HepG2 (cell line): ENCODE measurements at regions not wholly inside any gene's neighbourhood (a gene's known extent, or its start where the extent isn't known, plus 50 kb on each side); places are given as distances from the start of the nearest gene placed in this dataset.

Source experiments
- ARNTL ChIP-seq: sonication (generic); formaldehyde crosslinking; IDR thresholded peaks from 2 replicates; pipeline ENCODE4 v1.4.0; 2020; ENCODE audit warnings: mild to moderate bottlenecking, missing genetic modification reagents
- BHLHE40 ChIP-seq: IDR thresholded peaks from 2 replicates; pipeline ENCODE4 v1.6.1; 2011; ENCODE audit warnings: low read length, improper control_type of control experiment
- DPF2 ChIP-seq: sonication (generic); formaldehyde crosslinking; IDR thresholded peaks from 2 replicates; pipeline ENCODE4 v1.4.0; 2020; ENCODE audit warnings: mild to moderate bottlenecking, low read depth, missing genetic modification reagents, borderline replicate concordance
- FOSL1 ChIP-seq: sonication (generic); formaldehyde crosslinking; IDR thresholded peaks from 2 replicates; pipeline ENCODE4 v1.9.0; 2021; ENCODE audit warnings: missing genetic modification reagents, borderline replicate concordance
- JARID2 ChIP-seq: sonication (generic); formaldehyde crosslinking; IDR thresholded peaks from 2 replicates; pipeline ENCODE4 v1.8.1; 2023; ENCODE audit warnings: missing genetic modification reagents, inconsistent platforms; ENCODE audit not compliant: insufficient replicate concordance
- MED13 ChIP-seq: sonication (generic); formaldehyde crosslinking; IDR thresholded peaks from 2 replicates; pipeline ENCODE4 v1.5.0; 2020; ENCODE audit warnings: missing genetic modification reagents
- MYC ChIP-seq: sonication (generic); formaldehyde crosslinking; IDR thresholded peaks from 2 replicates; pipeline ENCODE4 v1.9.0; 2021; ENCODE audit warnings: missing genetic modification reagents, borderline replicate concordance
- SP2 ChIP-seq: sonication (generic); formaldehyde crosslinking; IDR thresholded peaks from 2 replicates; pipeline ENCODE4 v1.5.1; 2020; ENCODE audit warnings: mild to moderate bottlenecking, missing genetic modification reagents
- TCF7 ChIP-seq: sonication (generic); IDR thresholded peaks from 2 replicates; pipeline ENCODE4 v1.6.1; 2016; ENCODE audit warnings: antibody characterized with exemption, low read depth
- ZMYM4 ChIP-seq: sonication (generic); formaldehyde crosslinking; IDR thresholded peaks from 2 replicates; pipeline ENCODE4 v1.8.1; 2023; ENCODE audit warnings: mild to moderate bottlenecking, missing genetic modification reagents
- ZNF382 ChIP-seq: sonication (generic); formaldehyde crosslinking; IDR thresholded peaks from 2 replicates; pipeline ENCODE4 v1.5.0; 2020; ENCODE audit warnings: missing genetic modification reagents, mild to moderate bottlenecking, borderline replicate concordance
- ZNF510 ChIP-seq: sonication (generic); formaldehyde crosslinking; IDR thresholded peaks from 2 replicates; pipeline ENCODE4 v1.4.0; 2020; ENCODE audit warnings: low read depth, mild to moderate bottlenecking, missing genetic modification reagents
- ZNF75D ChIP-seq: sonication (generic); formaldehyde crosslinking; IDR thresholded peaks from 2 replicates; pipeline ENCODE4 v1.8.1; 2023; ENCODE audit warnings: missing genetic modification reagents, mild to moderate bottlenecking, borderline replicate concordance
- TF ChIP-seq, protein P1 (sequence below): sonication (generic); formaldehyde crosslinking; IDR thresholded peaks from 2 replicates; pipeline ENCODE4 v1.4.0; 2020; ENCODE audit warnings: missing genetic modification reagents, borderline replicate concordance
- TF ChIP-seq, protein P2 (sequence below): IDR thresholded peaks from 2 replicates; pipeline ENCODE4 v1.6.1; 2016; ENCODE audit warnings: missing compliant biosample characterization, missing genetic modification reagents, borderline replicate concordance
- TF ChIP-seq, protein P3 (sequence below): sonication (generic); formaldehyde crosslinking; IDR thresholded peaks from 2 replicates; pipeline ENCODE4 v1.8.0; 2022; ENCODE audit warnings: mild to moderate bottlenecking, missing genetic modification reagents

DNA sequence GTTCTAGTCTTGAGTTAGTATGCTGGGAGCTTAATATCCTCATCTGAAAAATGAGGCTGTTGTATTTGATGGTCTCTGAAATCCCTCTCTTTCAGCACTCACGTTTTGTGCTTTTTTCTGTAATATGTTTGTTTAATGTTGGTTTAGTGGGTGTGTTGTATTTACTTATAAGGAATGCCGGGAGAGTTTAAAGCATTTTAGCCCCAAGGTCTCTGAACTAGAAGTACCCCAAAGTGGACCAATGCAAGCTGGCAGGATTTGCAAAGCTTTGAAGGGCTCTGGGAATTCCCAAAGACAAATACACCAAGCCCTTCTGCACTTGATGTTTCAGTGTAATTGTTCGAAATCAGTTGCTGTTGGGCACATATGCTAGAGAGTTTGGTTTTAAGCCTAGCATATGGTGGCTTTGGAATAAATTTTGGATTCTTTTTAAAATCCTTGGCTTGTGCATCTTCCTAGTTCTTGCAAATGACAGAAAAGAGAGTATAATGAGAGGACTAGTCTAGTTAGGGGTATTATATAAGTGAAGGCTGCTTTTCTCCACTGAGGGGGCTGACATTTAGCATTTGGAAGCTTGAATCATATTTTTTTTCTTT, 371.4 kb upstream of the BOD1L1 start (continued):
- TF ChIP-seq ZMYM4 (peak; percentile 32; the same call in 1 of the 2 replicates), DPF2 (CRISPR knock-in tag) (no peak), ZNF75D (CRISPR knock-in tag) (no peak), TCF7 (peak; percentile 45), MYC (CRISPR knock-in tag) (no peak), ZNF510 (CRISPR knock-in tag) (no peak), ARNTL (no peak), MED13 (no peak), ZNF382 (CRISPR knock-in tag) (no peak), SP2 (no peak), JARID2 (CRISPR knock-in tag) (no peak), BHLHE40 (peak; percentile 73), FOSL1 (CRISPR knock-in tag) (no peak)
- TF ChIP-seq, protein P1, sequence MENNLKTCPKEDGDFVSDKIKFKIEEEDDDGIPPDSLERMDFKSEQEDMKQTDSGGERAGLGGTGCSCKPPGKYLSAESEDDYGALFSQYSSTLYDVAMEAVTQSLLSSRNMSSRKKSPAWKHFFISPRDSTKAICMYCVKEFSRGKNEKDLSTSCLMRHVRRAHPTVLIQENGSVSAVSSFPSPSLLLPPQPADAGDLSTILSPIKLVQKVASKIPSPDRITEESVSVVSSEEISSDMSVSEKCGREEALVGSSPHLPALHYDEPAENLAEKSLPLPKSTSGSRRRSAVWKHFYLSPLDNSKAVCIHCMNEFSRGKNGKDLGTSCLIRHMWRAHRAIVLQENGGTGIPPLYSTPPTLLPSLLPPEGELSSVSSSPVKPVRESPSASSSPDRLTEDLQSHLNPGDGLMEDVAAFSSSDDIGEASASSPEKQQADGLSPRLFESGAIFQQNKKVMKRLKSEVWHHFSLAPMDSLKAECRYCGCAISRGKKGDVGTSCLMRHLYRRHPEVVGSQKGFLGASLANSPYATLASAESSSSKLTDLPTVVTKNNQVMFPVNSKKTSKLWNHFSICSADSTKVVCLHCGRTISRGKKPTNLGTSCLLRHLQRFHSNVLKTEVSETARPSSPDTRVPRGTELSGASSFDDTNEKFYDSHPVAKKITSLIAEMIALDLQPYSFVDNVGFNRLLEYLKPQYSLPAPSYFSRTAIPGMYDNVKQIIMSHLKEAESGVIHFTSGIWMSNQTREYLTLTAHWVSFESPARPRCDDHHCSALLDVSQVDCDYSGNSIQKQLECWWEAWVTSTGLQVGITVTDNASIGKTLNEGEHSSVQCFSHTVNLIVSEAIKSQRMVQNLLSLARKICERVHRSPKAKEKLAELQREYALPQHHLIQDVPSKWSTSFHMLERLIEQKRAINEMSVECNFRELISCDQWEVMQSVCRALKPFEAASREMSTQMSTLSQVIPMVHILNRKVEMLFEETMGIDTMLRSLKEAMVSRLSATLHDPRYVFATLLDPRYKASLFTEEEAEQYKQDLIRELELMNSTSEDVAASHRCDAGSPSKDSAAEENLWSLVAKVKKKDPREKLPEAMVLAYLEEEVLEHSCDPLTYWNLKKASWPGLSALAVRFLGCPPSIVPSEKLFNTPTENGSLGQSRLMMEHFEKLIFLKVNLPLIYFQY (CRISPR knock-in tag): no peak
- TF ChIP-seq, protein P2, sequence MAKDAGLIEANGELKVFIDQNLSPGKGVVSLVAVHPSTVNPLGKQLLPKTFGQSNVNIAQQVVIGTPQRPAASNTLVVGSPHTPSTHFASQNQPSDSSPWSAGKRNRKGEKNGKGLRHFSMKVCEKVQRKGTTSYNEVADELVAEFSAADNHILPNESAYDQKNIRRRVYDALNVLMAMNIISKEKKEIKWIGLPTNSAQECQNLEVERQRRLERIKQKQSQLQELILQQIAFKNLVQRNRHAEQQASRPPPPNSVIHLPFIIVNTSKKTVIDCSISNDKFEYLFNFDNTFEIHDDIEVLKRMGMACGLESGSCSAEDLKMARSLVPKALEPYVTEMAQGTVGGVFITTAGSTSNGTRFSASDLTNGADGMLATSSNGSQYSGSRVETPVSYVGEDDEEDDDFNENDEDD (CRISPR knock-in tag): no peak
- TF ChIP-seq, protein P3, sequence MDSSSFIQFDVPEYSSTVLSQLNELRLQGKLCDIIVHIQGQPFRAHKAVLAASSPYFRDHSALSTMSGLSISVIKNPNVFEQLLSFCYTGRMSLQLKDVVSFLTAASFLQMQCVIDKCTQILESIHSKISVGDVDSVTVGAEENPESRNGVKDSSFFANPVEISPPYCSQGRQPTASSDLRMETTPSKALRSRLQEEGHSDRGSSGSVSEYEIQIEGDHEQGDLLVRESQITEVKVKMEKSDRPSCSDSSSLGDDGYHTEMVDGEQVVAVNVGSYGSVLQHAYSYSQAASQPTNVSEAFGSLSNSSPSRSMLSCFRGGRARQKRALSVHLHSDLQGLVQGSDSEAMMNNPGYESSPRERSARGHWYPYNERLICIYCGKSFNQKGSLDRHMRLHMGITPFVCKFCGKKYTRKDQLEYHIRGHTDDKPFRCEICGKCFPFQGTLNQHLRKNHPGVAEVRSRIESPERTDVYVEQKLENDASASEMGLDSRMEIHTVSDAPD (CRISPR knock-in tag): no peak
